Panc1 (cell line): ENCODE measurements at regions not wholly inside any gene's neighbourhood (a gene's known extent, or its start where the extent isn't known, plus 50 kb on each side); places are given as distances from the start of the nearest gene placed in this dataset.
"Not testable (repeated sequence)": the region's sequence is repeated elsewhere in the genome, so short reads cannot be mapped to it uniquely, and the experiment has no call there.

Experiments
- CTCF ChIP-seq: fragments of 450-650 bp; IDR thresholded peaks from 2 replicates; pipeline ENCODE4 v1.5.1; 2017; ENCODE audit warnings: mild to moderate bottlenecking
- POLR2AphosphoS5 ChIP-seq: IDR thresholded peaks from 2 replicates; pipeline ENCODE4 v1.6.1; 2012; ENCODE audit warnings: mild to moderate bottlenecking, low read depth, low read length, moderate library complexity
- REST ChIP-seq, 2 experiments: IDR thresholded peaks; 2 replicates each; pipeline ENCODE4 v1.6.1; 2011 to 2012; ENCODE audit warnings: low read depth in 2 of 2, control low read depth in 1 of 2, low read length in 1 of 2, mild to moderate bottlenecking in 1 of 2, moderate library complexity in 1 of 2; ENCODE audit not compliant: insufficient read depth in 1 of 2
- SIN3A ChIP-seq: IDR thresholded peaks from 2 replicates; pipeline ENCODE4 v1.6.1; 2012; ENCODE audit warnings: low read depth, mild to moderate bottlenecking, low read length, moderate library complexity, borderline replicate concordance; ENCODE audit not compliant: insufficient read depth
- TCF7L2 ChIP-seq: IDR thresholded peaks from 2 replicates; pipeline ENCODE4 v1.6.1; 2011; ENCODE audit warnings: mild to moderate bottlenecking, low read depth, low read length, inconsistent platforms

GRCh38 chr4:156290026-156290425 is 336.4 kb upstream of the CTSO start:
- TF ChIP-seq CTCF; POLR2AphosphoS5; TCF7L2; REST (IDR thresholded peaks at IDR 0.05; ENCODE audit: insufficient read depth in 1 of 2, low read depth in 2 of 2, low read length in 1 of 2); SIN3A: not testable (repeated sequence)
